GM23338 (cell line): ENCODE measurements at regions not wholly inside any gene's neighbourhood (a gene's known extent, or its start where the extent isn't known, plus 50 kb on each side); places are given as distances from the start of the nearest gene placed in this dataset.

ENCODE experiments used
- EZH2 ChIP-seq: fragments of 200-600 bp; sonication (generic); IDR thresholded peaks from one replicate; pipeline ENCODE4 v1.8.0; 2017; ENCODE audit warnings: antibody characterized with exemption, mild to moderate bottlenecking, low read depth; ENCODE audit not compliant: unreplicated experiment
- ZNF114 ChIP-seq: fragments of 250-450 bp; sonication (Bioruptor Pico); IDR thresholded peaks from 2 replicates; pipeline ENCODE4 v1.5.0; 2020; ENCODE audit warnings: mild to moderate bottlenecking, moderate library complexity
- TF ChIP-seq, protein P1 (sequence below), 2 experiments: fragments of 200-600 bp in 1 of 2; sonication (generic) in 1 of 2; conservative IDR thresholded peaks; 2 replicates each; pipeline versions ENCODE4 v1.5.1 to v1.6.1; 2016 to 2017; ENCODE audit warnings: antibody characterized with exemption in 2 of 2, low read depth in 2 of 2, mild to moderate bottlenecking in 2 of 2, moderate library complexity in 1 of 2

- no peak for TF ChIP-seq EZH2
- TF ChIP-seq, protein P1, sequence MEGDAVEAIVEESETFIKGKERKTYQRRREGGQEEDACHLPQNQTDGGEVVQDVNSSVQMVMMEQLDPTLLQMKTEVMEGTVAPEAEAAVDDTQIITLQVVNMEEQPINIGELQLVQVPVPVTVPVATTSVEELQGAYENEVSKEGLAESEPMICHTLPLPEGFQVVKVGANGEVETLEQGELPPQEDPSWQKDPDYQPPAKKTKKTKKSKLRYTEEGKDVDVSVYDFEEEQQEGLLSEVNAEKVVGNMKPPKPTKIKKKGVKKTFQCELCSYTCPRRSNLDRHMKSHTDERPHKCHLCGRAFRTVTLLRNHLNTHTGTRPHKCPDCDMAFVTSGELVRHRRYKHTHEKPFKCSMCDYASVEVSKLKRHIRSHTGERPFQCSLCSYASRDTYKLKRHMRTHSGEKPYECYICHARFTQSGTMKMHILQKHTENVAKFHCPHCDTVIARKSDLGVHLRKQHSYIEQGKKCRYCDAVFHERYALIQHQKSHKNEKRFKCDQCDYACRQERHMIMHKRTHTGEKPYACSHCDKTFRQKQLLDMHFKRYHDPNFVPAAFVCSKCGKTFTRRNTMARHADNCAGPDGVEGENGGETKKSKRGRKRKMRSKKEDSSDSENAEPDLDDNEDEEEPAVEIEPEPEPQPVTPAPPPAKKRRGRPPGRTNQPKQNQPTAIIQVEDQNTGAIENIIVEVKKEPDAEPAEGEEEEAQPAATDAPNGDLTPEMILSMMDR (conservative IDR thresholded peaks at IDR 0.05; ENCODE audit: low read depth in 2 of 2): no peak
- TF ChIP-seq ZNF114: no peak
Observed at GRCh38 chr3:163347944-163348343, 1730.4 kb downstream of the SI start.
